22Rv1 (cell line): ENCODE measurements at regions not wholly inside any gene's neighbourhood (a gene's known extent, or its start where the extent isn't known, plus 50 kb on each side); places are given as distances from the start of the nearest gene placed in this dataset.

ENCODE experiments used
- H3K27ac ChIP-seq: fragments of 450-650 bp; 2 replicates; pipeline ENCODE4 v1.5.1; 2017
- CTCF ChIP-seq: fragments of 450-650 bp; IDR thresholded peaks from 2 replicates; pipeline ENCODE4 v1.5.1; 2017; ENCODE audit warnings: mild to moderate bottlenecking
- ZFX ChIP-seq: fragments of 450-650 bp; IDR thresholded peaks from 2 replicates; pipeline ENCODE4 v1.6.1; 2017; ENCODE audit warnings: antibody characterized with exemption, borderline replicate concordance

DNA sequence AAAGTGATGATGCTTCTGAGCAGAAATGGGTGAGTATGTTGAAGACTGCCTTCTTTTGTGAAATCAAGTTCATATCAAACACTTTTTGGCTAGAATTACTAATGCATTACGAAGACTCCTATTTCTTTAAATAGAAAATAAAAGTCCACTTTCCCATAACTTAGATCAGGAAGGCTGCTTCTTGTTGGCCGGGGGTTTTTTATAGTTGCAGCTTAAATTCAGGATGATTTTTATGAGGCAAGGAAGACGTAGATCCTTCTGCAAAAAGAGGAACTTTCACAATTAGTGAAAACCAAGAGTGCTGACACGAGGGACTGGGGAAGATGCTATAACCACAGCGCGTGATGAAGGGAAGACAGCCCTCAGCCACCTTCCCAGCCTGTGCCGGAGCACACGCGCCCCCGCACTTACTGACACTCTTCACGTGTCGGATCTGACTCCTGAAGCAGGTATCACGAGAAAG is 206.1 kb upstream of the PRDM1 start:
- TF ChIP-seq ZFX (no peak), CTCF (no peak)
- no peak overlapping the region for H3K27ac ChIP-seq

DNA sequence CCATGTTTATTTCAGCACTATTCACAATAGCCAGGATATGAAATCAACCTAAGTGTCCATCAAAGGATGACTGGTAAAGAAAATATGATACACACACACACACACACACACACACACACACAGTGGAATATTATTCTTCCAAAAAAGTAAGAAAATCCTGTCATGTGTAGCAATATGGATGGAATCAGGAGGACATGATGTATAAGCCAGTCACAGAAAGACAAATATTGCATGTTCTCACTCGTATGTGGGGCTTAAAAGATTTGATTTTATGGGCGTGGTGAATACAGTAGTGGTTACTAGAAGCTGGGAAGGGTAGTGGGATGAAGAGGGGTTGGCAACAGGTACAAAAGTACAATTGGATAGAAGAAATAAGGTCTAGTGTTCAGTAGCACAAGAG is 207.0 kb upstream of the PRDM1 start:
- H3K27ac ChIP-seq = no peak overlapping the region
- TF ChIP-seq CTCF = no peak
- no peak for TF ChIP-seq ZFX

DNA sequence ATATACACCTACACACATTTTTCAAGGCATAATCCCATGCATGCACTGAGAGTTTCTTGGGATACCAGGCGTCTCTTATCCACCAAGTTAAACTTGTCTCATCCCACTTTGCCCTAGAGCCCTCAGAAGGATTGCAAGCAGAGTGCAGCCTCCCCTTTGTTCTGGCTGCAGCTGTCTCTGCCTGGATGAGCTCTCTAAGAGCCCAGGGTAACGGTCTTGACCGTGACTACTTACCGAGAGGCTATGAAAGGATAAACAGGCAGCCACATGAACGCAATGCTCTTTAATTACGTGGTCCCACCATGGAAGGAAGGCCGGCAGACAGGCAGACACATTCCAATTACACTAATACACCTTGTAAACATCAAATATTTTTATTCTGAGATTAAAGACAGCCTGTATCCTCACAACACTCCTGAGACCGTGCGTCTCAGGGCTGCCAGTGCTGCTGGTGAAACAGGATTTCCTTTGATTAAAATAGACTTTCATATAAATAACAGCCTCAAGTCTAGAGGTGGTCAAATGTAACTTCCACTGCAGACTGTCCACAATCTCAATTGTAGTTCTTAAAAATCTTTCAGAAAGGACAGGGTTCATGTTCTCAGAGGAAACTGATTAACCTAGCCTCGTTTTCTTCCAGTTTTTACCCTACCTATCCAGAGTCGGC is 210.0 kb upstream of the PRDM1 start:
- H3K27ac ChIP-seq = no peak overlapping the region
- TF ChIP-seq CTCF (no peak), ZFX (no peak)

GRCh38 chr6:105874835-105875626 is 211.1 kb upstream of the PRDM1 start:
- TF ChIP-seq CTCF (no peak), ZFX (no peak)
- H3K27ac ChIP-seq = no peak overlapping the region

DNA sequence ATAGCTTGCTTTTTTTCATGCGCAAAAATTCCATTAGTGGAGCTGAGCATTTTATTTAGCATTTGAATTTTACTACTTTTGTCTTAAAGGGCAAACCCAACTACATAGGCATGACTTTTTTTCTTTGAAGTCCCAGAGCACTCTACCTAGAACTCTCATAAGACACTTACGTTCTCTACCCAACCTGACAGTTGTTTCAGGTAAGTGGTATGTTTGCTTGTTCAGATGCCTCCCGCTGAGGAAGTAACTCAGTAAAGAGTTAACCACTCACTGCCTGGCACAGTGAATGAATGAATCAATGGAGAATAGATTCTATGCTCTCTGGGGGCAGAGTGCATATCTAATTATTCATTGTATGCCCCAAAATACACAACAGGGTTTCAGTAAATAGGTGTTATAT is 212.3 kb upstream of the PRDM1 start:
- H3K27ac ChIP-seq = no peak overlapping the region
- TF ChIP-seq ZFX (no peak), CTCF (no peak)

DNA sequence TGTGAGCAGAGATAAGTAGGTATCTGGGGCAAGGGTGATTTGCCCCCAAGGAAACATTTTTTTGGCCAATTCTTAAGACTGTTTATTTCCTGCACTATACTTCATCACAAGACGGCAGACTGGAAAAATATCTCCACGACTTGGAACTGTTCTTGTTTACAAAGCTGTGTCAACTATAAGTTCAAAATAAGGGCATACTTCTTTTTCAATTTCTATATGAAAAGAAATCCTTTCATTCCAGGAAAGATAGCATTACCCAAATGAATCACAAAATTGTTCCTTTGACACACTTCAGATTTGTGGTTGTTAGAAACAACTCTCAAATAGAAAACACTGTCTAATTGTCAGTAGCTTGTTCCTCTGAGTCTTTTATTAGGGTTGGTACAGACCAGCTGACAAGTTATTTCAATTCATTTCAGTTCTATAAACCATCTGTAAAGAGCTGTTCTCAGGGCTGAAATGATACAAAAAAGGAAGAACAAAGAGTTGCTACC is 212.9 kb upstream of the PRDM1 start:
- H3K27ac ChIP-seq = no peak overlapping the region
- no peak for TF ChIP-seq CTCF
- TF ChIP-seq ZFX = no peak

DNA sequence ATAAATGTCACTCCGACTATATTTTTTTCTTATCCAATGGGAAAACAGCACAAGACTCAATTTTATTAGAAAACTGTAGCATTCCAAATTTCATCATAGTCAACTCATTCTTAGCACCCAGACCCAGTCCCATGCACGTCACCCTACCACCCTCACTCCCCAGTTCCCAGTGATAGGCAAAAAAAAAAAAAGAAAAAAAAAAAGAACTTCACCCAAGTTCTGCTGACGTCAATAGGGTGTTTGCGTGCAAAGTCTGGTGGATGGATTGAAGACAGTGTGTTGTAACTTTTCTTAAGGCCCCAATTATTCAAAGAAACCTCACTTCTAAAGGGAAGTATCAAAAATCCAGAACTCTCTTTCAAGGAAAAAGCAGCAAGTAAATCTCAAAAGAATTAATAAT is 213.9 kb upstream of the PRDM1 start:
- TF ChIP-seq ZFX = no peak
- no peak for TF ChIP-seq CTCF

More for the DNA sequence above, 213.9 kb upstream of the PRDM1 start:
- no peak overlapping the region for H3K27ac ChIP-seq
